Thyroid gland (tissue), 4 donors: ENCODE measurements at regions not wholly inside any gene's neighbourhood (a gene's known extent, or its start where the extent isn't known, plus 50 kb on each side); places are given as distances from the start of the nearest gene placed in this dataset.

Experiments used
- DNase-seq, 2 donors: peaks; one replicate each; pipeline ENCODE4 v3.0.0-alpha.2; 2019
- H3K27ac ChIP-seq, 3 donors: fragments of 200-600 bp; sonication (generic); 1 replicate in 2 of 3; 2 replicates in 1 of 3; pipeline ENCODE4 v1.5.1; 2016 to 2019; ENCODE audit warnings: mild to moderate bottlenecking in 1 of 3, moderate library complexity in 1 of 3
- H3K27me3 ChIP-seq: fragments of 200-600 bp; sonication (generic); one replicate; pipeline ENCODE4 v1.5.1; 2019
- H3K36me3 ChIP-seq, 2 donors: fragments of 200-600 bp; sonication (generic); one replicate each; pipeline ENCODE4 v1.5.1; 2016 to 2019
- H3K4me1 ChIP-seq, 2 donors: fragments of 200-600 bp; sonication (generic); one replicate each; pipeline ENCODE4 v1.5.1; 2017 to 2019
- H3K4me3 ChIP-seq, 3 donors: fragments of 200-600 bp; sonication (generic); replicated peaks in 1 of 3; 1 replicate in 2 of 3; 2 replicates in 1 of 3; pipeline ENCODE4 v1.5.1; 2016; ENCODE audit warnings: mild to moderate bottlenecking in 1 of 3
- H3K9me3 ChIP-seq: fragments of 200-600 bp; sonication (generic); one replicate; pipeline ENCODE4 v1.5.1; 2017
- POLR2A ChIP-seq, 2 donors: fragments of 450-650 bp; IDR thresholded peaks; one replicate each; pipeline ENCODE4 v1.6.1; 2017; ENCODE audit warnings: antibody characterized with exemption in 2 of 2, mild to moderate bottlenecking in 2 of 2, moderate library complexity in 1 of 2
- WGBS, 2 donors: methylation state at CpG; one replicate each; pipeline ENCODE4 v1.1.5; 2017; 5-methylcytosine and 5-hydroxymethylcytosine counted together
- intact Hi-C: fragments of 100-400 bp; cut with DNase I; formaldehyde crosslinking; loops from one replicate; pipeline ENCODE4 v1.15.1; 2023
- TF ChIP-seq, protein P1 (sequence below), 6 experiments: fragments of 200-600 bp in 3 of 6; fragments of 450-650 bp in 3 of 6; sonication (generic) in 3 of 6; IDR thresholded peaks; one replicate each; pipeline ENCODE4 v1.5.1; 2016 to 2019; ENCODE audit warnings: antibody characterized with exemption in 6 of 6, mild to moderate bottlenecking in 2 of 6, inconsistent platforms in 1 of 6, moderate library complexity in 1 of 6

DNA sequence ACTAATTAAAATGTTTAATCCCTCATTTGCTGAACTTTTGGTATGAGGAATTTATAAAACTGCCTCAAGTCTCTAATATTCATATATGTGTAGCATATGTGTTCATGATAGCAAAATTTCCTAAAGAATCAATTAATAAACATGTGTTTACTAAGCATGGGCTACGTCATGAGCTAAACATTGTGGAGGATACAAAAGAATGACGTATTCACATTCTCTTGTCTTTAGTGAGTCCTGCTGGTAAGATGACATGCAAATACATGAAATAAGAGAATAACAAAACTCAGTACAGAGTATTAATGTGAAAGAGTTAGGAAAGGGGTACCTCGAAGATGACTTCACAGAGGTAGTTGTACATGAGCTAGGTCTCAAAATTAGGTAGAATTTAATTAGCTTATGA lies 121.9 kb upstream of the POF1B start:
- Histone ChIP-seq H3K9me3 (no peaks in the 10 kb centered on the region), H3K27me3 (no peaks in the 10 kb centered on the region), H3K27ac (no peak overlapping the region), H3K36me3 (no peaks in the 10 kb centered on the region), H3K4me1 (no peaks in the 10 kb centered on the region), H3K4me3 (no peak overlapping the region)
- 80 to 83% methylated on average over 3 of the region's 3 CpGs for WGBS, 2 donors
- intact Hi-C loops = no loop called here
- no peak for TF ChIP-seq POLR2A (IDR thresholded peaks at IDR 0.05)
- TF ChIP-seq, protein P1, sequence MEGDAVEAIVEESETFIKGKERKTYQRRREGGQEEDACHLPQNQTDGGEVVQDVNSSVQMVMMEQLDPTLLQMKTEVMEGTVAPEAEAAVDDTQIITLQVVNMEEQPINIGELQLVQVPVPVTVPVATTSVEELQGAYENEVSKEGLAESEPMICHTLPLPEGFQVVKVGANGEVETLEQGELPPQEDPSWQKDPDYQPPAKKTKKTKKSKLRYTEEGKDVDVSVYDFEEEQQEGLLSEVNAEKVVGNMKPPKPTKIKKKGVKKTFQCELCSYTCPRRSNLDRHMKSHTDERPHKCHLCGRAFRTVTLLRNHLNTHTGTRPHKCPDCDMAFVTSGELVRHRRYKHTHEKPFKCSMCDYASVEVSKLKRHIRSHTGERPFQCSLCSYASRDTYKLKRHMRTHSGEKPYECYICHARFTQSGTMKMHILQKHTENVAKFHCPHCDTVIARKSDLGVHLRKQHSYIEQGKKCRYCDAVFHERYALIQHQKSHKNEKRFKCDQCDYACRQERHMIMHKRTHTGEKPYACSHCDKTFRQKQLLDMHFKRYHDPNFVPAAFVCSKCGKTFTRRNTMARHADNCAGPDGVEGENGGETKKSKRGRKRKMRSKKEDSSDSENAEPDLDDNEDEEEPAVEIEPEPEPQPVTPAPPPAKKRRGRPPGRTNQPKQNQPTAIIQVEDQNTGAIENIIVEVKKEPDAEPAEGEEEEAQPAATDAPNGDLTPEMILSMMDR (IDR thresholded peaks at IDR 0.05) = no peak
- no peak for DNase-seq

DNA sequence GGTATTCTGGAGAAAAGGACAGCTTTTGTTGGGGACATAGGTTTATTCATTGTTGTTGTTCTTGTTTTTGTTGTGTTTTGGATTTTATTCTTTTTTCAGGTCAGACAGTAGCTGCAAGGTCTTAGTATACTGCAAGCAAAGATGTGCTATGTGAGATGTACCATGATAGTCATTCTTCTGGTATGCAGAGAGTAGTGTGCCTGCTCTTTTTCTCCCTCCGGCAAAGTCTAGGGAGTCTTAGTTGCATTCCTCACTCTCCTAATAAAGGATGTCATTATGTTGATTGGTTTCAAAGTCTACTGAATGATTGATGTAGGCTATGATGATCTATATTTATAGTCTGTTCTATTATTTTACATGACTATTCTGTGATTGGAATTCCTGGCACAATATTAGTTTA lies 119.9 kb upstream of the POF1B start:
- Histone ChIP-seq H3K4me3 (no peak overlapping the region), H3K4me1 (no peaks in the 10 kb centered on the region), H3K27ac (no peak overlapping the region), H3K27me3 (no peaks in the 10 kb centered on the region), H3K36me3 (no peaks in the 10 kb centered on the region), H3K9me3 (no peaks in the 10 kb centered on the region)
- TF ChIP-seq POLR2A (IDR thresholded peaks at IDR 0.05) = no peak
- TF ChIP-seq, protein P1 (IDR thresholded peaks at IDR 0.05) = no peak
- DNase-seq = no peak
- intact Hi-C loops = no loop called here
- WGBS, 2 donors = 54 to 65% methylated on average over 1 of the region's 1 CpG

DNA sequence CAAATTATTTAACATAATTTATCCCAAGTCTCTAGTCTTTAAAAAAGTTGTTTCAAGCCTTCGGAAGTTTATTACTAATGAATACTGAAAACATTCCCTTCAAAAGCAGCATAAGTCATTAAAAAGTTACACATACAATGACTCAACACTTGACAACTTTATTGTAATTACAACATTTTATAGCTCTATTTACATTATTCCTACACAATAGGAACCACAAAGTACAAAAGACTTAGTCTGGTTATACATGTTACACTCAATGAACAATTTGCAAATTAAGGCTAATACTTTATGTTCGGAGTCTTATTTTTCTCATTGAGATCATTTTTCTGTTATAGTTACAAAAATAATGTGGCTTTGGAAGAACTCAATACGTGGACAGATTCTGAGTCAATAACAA lies 114.4 kb upstream of the POF1B start:
- TF ChIP-seq POLR2A (IDR thresholded peaks at IDR 0.05) = no peak
- TF ChIP-seq, protein P1 (IDR thresholded peaks at IDR 0.05) = no peak
- no peaks in the 10 kb centered on the region for H3K27me3 ChIP-seq
- DNase-seq = no peak
- no peak overlapping the region for H3K4me3 ChIP-seq
- WGBS, 2 donors = 77 to 80% methylated on average over 3 of the region's 3 CpGs
- no peaks in the 10 kb centered on the region for H3K4me1 ChIP-seq
- H3K36me3 ChIP-seq = no peaks in the 10 kb centered on the region
- intact Hi-C loops = no loop called here
- H3K9me3 ChIP-seq = no peaks in the 10 kb centered on the region
- no peak overlapping the region for H3K27ac ChIP-seq

DNA sequence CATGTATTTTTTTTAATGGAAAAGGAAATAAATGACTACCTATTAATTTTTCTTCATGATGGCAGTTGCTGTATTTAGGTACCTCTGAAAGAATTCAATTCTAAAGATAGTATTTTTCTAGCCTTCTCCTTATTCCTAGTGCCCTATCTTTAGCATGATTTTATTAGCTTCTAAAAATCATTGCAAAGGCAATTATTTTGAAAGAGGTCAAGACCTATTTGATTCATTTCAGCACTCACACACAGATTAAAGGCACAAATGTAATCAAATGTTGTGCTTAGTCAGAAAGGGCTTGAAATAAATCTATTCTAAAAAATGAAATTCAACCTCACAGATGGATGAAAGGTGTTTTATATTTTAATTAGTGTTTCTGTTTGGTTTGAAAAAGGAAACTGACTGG lies 74.8 kb upstream of the POF1B start:
- no peak for DNase-seq
- Histone ChIP-seq H3K27ac (no peak overlapping the region), H3K36me3 (no peaks in the 10 kb centered on the region), H3K4me1 (no peaks in the 10 kb centered on the region), H3K9me3 (no peaks in the 10 kb centered on the region), H3K27me3 (no peaks in the 10 kb centered on the region), H3K4me3 (no peak overlapping the region)
- TF ChIP-seq, protein P1 (IDR thresholded peaks at IDR 0.05) = no peak
- TF ChIP-seq POLR2A (IDR thresholded peaks at IDR 0.05) = no peak
- intact Hi-C loops = no loop called here

DNA sequence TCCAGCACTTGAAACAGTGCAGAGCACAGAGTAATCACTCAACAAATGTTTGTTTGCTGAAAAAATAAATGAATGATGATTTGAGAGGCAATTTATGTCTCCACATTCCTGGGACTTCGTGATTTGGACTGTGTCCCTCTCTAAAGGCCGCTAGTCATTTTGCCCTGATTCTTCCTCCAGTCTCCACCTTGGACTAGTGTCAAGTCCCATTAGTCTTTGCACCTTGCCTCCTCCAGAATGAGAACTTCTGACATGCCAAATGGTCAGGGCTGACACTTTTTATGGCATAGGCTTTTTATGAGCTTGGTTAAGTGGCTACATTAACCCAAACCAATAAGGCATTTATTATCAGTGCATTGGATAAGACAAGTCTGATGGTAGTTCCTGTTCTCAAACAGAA lies 65.1 kb upstream of the POF1B start:
- no peak overlapping the region for H3K27ac ChIP-seq
- intact Hi-C loops = no loop called here
- no peaks in the 10 kb centered on the region for H3K4me1 ChIP-seq
- TF ChIP-seq POLR2A (IDR thresholded peaks at IDR 0.05) = no peak
- TF ChIP-seq, protein P1 (IDR thresholded peaks at IDR 0.05) = no peak
- H3K27me3 ChIP-seq = no peaks in the 10 kb centered on the region
- no peaks in the 10 kb centered on the region for H3K9me3 ChIP-seq
- no peak overlapping the region for H3K4me3 ChIP-seq
- 64 to 79% methylated on average over 2 of the region's 2 CpGs for WGBS, 2 donors
- no peak for DNase-seq
- H3K36me3 ChIP-seq = no peaks in the 10 kb centered on the region
